ENCODE measurements at regions not wholly inside any gene's neighbourhood (a gene's known extent, or its start where the extent isn't known, plus 50 kb on each side); places are given as distances from the start of the nearest gene placed in this dataset.
A peak's percentile ranks its signal among the peaks of the same experiment; 100 is the strongest.
"Not testable (repeated sequence)": the region's sequence is repeated elsewhere in the genome, so short reads cannot be mapped to it uniquely, and the experiment has no call there.

DNA sequence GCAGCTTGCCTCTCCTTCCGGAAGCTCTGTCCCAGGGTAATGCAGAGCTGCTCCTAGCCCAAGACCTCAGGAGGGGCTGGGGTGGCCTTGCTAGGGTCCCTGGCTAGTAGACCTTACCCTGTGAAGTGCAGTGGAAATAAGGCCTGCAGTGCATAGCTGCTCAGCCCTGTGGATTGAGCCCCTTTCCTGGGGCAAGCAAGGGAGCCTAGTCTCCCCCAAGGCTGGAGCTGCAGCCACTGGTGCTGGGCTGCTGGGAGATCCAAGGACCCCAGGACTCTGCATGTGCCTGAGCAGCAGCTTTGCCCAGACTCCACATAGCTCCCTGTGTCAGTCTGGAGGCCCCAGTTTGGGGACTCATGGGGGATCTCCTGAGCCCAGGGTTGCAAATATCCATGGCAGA, 57.9 kb downstream of the FANCF start:
- FAIRE-seq = no peak
- no peak for DNase-seq (ENCODE audit: insufficient read length, low spot score)

GRCh38 chr11:22566293-22566692, 59.3 kb downstream of the FANCF start:
- FAIRE-seq (no peak), DNase-seq (ENCODE audit: insufficient read length, low spot score) (no peak)

DNA sequence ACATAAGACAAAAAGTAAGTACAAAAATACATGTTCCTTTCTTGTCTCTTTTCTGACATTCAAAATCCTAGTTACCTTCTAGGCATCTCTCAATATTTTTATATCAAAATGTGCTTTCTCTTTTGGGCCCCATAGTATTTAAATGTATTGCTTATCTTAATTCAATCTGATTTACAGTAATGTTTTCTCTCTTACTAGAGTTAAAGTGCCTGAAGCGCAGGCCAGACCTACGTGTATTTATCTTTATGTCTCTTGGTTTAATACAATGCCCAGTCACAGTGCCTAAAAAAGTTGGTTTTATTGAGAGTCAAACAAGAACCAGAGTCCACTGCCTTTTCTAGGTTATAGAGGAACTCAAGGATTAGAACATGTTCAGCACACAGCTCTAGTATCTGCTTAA, 64.3 kb downstream of the FANCF start:
- DNase-seq (ENCODE audit: insufficient read length, low spot score) = no peak

DNA sequence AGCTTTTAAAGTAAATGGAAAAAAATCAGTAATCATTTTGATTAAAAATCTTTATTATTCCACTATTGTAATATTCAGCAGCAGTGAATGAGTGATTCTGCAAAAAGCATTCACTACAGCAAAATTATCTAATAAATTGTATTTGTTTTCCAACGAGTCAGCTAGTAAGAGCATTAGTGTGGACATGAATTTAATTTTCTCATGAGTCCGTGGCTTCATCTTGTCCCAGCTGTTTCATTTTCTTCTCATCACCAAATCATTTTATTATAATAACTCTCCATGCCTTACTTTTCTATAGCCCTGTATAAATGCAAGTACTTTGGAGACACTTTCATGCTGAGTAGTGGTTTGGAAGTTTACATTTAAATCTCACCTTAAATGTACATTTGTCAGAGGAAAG, 66.2 kb downstream of the FANCF start:
- FAIRE-seq (no peak), DNase-seq (ENCODE audit: insufficient read length, low spot score) (no peak)

More for the DNA sequence above, 64.3 kb downstream of the FANCF start:
- FAIRE-seq = no peak

- no peak for DNase-seq (ENCODE audit: insufficient read length, low spot score)
- no peak for FAIRE-seq
These were observed 67.0 kb downstream of the FANCF start for GRCh38 chr11:22558664-22559063.

DNA sequence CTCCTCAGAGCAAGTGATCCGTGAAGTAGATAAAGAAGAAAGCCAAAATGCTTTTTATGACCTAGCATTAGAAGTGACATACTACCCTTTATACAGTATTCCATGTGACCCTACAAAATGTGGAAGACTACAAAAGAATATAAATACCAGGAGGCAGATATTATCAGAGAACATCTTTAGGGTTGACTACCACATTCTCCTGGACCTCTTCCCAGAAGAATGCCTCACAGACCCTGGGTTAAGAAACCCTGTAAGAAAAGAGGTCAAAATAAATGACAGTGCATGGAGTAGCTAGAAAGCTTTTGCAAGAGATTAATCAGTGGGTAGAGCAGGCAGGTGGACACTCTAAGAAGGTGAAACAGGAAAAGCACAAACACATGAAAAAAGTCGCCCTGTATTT, 69.2 kb downstream of the FANCF start:
- FAIRE-seq (no peak), DNase-seq (ENCODE audit: insufficient read length, low spot score) (no peak)

- DNase-seq (ENCODE audit: insufficient read length, low spot score) = no peak
- no peak for FAIRE-seq
These were observed 69.7 kb downstream of the FANCF start for GRCh38 chr11:22555881-22556280.

DNA sequence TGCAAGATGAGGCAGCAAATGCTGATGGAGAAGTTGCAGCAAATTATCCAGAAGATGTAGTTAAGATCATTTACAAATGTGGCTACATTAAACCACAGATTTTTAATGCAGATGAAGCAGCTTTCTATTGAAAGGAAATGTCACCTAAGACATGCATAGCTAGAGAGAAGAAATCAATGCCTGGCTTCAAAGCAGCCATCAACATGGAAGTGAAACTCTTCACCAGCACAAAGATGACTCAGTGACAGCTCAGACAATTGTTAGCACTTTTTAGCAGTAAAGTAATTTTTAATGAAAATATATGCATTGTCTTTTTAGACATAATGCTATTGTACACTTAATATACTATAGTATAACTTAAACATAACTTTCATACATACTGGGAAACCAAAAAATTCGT, 71.4 kb downstream of the FANCF start:
- DNase-seq (ENCODE audit: insufficient read length, low spot score) (no peak), FAIRE-seq (peak; percentile 55)

DNA sequence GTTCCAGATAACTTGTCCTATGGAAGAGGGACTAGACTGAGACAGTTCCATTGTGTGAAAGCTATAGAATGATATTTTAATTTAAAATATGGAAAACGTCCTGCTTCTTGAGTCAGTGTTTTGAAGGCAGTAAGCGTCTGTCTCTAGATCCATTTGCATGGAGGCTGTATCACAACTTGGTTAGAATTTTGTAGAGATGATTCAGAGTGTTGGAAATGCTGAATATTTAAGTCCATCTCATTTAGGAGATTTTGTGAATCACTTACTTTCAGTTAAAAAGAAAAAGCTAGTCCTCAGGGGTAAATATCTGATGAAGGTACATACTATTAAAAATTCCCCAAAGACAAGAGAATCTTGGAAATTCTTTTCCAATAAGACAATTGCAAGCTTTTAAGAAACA, 72.7 kb downstream of the FANCF start:
- no peak for FAIRE-seq
- DNase-seq (ENCODE audit: insufficient read length, low spot score) = no peak

- DNase-seq (ENCODE audit: insufficient read length, low spot score) = no peak
- FAIRE-seq = no peak
These were observed 78.9 kb downstream of the FANCF start for GRCh38 chr11:22546746-22547145.

- DNase-seq (ENCODE audit: insufficient read length, low spot score) = no peak
- no peak for FAIRE-seq
These were observed 82.4 kb downstream of the FANCF start for GRCh38 chr11:22543261-22543660.

GRCh38 chr11:22539821-22540256, 85.8 kb downstream of the FANCF start:
- FAIRE-seq = no peak
- DNase-seq (ENCODE audit: insufficient read length, low spot score) = no peak

DNA sequence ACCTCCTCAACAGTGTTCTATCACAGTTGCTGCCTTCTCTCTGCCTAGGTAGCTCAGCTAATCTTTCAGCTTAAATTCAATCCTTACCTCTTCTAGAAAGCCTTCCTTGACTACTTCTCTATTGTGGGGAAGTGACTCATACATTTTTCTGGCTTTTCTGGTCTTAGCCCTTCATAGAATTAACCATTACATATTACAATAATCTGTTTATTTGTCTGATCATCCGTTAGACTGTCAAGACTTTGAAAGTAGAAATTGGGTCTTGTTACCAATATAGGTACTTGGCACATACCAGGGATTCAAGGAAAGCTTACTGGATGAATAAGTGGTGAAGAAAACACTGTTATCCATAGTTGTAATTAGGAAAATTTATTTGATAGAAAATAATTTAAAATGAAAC, 89.6 kb downstream of the FANCF start:
- DNase-seq (ENCODE audit: insufficient read length, low spot score) (no peak), FAIRE-seq (no peak)

GRCh38 chr11:22528612-22529429, 96.8 kb downstream of the FANCF start:
- FAIRE-seq; DNase-seq (ENCODE audit: insufficient read length, low spot score): not testable (repeated sequence)

DNA sequence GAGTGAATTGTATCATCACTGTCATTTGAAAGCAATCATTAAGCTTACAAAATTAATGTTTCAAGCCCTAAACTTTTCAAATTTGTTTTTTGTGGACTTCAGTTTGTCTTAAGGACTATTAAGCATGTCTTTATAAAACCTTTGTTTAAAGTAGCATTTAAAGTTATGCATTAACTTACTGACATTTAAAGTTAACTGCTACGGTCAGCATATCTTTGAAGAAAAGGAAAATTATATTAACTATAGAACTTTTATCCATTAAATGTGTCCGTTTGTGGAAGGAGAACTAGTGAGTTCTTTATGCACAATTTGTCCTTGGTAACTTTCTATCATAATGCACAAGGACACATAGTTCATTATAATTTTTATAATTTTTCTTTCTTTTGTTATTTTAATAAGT, 103.4 kb downstream of the FANCF start:
- FAIRE-seq (no peak), DNase-seq (ENCODE audit: insufficient read length, low spot score) (no peak)

DNA sequence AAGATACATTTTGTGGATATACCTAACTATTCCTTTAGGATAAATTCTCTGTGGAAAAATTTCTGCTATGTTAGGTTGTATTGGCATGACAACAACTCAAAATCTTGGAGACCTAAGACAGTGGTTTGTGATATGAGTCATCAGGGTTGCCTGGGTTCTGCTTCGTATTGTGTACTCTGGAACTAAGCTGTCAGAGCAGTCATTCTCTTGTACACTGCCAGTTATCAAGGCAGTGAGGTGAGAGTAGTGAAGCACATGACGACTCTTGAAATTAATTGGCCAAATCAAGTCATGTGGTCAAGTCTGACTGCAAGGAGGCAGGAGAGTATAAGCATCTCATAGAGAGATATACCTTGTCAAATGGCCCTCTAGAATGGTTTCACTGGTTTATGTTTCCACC, 104.4 kb downstream of the FANCF start:
- no peak for FAIRE-seq
- no peak for DNase-seq (ENCODE audit: insufficient read length, low spot score)

DNA sequence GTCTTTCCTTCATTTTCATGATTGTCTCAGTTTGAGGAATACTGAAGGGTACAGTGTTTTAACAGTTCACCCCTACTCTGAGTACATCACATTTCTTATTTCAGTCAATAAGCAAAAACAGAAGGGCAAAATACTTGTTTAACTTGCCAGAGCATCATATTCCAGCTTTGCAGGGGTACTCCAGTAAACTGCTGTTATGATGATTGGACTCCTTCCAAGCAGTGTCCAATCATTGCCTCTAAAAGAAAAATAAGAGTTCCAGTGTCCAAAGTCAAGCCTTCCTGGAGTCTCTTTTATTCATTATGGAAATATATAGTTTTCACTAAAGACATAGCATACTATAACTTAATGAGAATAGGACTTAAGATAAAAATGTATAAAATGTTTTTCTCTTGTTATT, 105.1 kb downstream of the FANCF start:
- DNase-seq (ENCODE audit: insufficient read length, low spot score) = no peak
- no peak for FAIRE-seq

GRCh38 chr11:22518344-22518743, 107.3 kb downstream of the FANCF start:
- not testable (repeated sequence) for DNase-seq (ENCODE audit: insufficient read length, low spot score); FAIRE-seq

DNA sequence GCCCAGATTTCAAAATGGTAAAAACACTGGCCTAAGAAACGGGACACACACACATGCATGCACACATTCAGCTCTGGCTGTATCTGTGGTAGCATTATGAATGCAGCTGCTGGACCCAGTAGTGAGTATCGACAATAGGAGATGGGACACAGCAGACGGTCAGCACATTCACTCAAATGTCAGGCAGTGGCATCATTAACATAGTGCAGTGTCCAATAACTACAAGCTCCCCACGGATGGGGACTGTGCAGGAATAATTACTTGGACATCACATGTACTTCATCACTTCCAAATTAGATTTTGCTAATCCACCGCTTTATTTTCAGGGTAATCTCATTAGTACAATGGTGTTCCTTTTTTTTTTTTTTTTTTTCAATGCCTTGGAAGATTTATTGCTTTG, 109.5 kb downstream of the FANCF start:
- no peak for FAIRE-seq
- no peak for DNase-seq (ENCODE audit: insufficient read length, low spot score)

DNA sequence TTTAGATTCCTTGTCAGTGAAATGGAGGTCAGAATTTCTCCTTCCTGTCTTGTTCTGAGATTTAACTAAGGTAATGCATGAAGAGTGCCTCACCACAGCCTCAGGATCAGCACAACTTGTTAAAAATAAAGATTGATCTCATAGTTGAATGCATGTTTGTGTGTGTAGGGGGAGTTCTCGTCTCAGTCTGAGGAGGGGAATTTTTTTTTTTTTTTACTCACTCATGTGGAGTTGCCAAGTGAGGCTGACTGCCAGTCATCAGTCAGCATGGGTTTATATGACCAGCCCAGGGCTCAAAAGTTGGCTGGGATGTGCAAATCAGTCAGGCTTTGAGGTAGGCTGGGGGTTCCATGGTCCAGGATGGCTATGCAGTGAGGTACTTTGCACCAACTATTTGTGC, 113.2 kb downstream of the FANCF start:
- FAIRE-seq = no peak
- DNase-seq (ENCODE audit: insufficient read length, low spot score) = no peak

GRCh38 chr11:22510741-22511140, 114.9 kb downstream of the FANCF start:
- FAIRE-seq (no peak), DNase-seq (ENCODE audit: insufficient read length, low spot score) (no peak)

GRCh38 chr11:22510010-22510409, 115.6 kb downstream of the FANCF start:
- no peak for DNase-seq (ENCODE audit: insufficient read length, low spot score)
- no peak for FAIRE-seq

GRCh38 chr11:22508665-22509064, 117.0 kb downstream of the FANCF start:
- no peak for DNase-seq (ENCODE audit: insufficient read length, low spot score)

More at GRCh38 chr11:22508665-22509064, 117.0 kb downstream of the FANCF start:
- no peak for FAIRE-seq

Data from GM19239 (cell line).